Caco-2 (cell line): ENCODE measurements at regions not wholly inside any gene's neighbourhood (a gene's known extent, or its start where the extent isn't known, plus 50 kb on each side); places are given as distances from the start of the nearest gene placed in this dataset.

Experiments
- BruUV-seq: library from RNA; stranded (reverse); fragments of 400-500 nt; replicated peaks from 2 replicates; lab custom pipeline; 2021; lab: Mats Ljungman, UMichigan
- CTCF ChIA-PET: fragments of 300-600 bp; sonication (Branson Sonifier 250); formaldehyde crosslinking; loops from one replicate; lab custom pipeline; 2022; ENCODE audit warnings: antibody characterized with exemption; lab: Charles Lee
- POLR2A ChIA-PET: fragments of 300-600 bp; sonication (Branson Sonifier 250); formaldehyde crosslinking; loops from one replicate; lab custom pipeline; 2022; ENCODE audit warnings: antibody characterized with exemption; lab: Charles Lee
- DNase-seq, 2 experiments: peaks; one replicate each; pipeline versions ENCODE4 v3.0.0 to v3.0.0-alpha.2; 2020 to 2022
- H3K27me3 ChIP-seq: replicated peaks from 2 replicates; pipeline ENCODE4 v1.6.0; 2011; ENCODE audit warnings: low read length; ENCODE audit not compliant: control insufficient read depth, insufficient read depth
- H3K36me3 ChIP-seq: 2 replicates; pipeline ENCODE4 v1.5.1; 2011; ENCODE audit warnings: low read length; ENCODE audit not compliant: control insufficient read depth, insufficient read depth
- H3K4me1 ChIP-seq: fragments of 250-450 bp; sonication (Bioruptor Pico); 2 replicates; pipeline ENCODE4 v1.5.1; 2020; ENCODE audit warnings: mild to moderate bottlenecking
- H3K4me3 ChIP-seq: 2 replicates; pipeline ENCODE4 v1.5.1; 2011; ENCODE audit warnings: low read depth, mild to moderate bottlenecking, control low read depth, low read length
- H3K9me3 ChIP-seq: fragments of 250-450 bp; sonication (Bioruptor Pico); 2 replicates; pipeline ENCODE4 v1.5.1; 2020; ENCODE audit warnings: mild to moderate bottlenecking, moderate library complexity
- H3K27ac Mint-ChIP-seq: one replicate; pipeline ENCODE4 v1.8.0; 2022; ENCODE audit warnings: mixed read lengths; ENCODE audit not compliant: unreplicated experiment
- H3K27me3 Mint-ChIP-seq: one replicate; pipeline ENCODE4 v1.8.0; 2022; ENCODE audit warnings: mixed read lengths; ENCODE audit not compliant: insufficient read depth, unreplicated experiment
- H3K36me3 Mint-ChIP-seq: one replicate; pipeline ENCODE4 v1.8.0; 2022; ENCODE audit warnings: mild to moderate bottlenecking, mixed read lengths; ENCODE audit not compliant: insufficient read depth, unreplicated experiment
- H3K4me1 Mint-ChIP-seq: one replicate; pipeline ENCODE4 v1.8.0; 2022; ENCODE audit warnings: low read depth, mixed read lengths; ENCODE audit not compliant: unreplicated experiment
- H3K4me3 Mint-ChIP-seq: one replicate; pipeline ENCODE4 v1.8.0; 2022; ENCODE audit warnings: mild to moderate bottlenecking, moderate library complexity, mixed read lengths; ENCODE audit not compliant: unreplicated experiment
- H3K9me3 Mint-ChIP-seq: one replicate; pipeline ENCODE4 v1.8.0; 2022; ENCODE audit warnings: mixed read lengths; ENCODE audit not compliant: unreplicated experiment
- CTCF ChIP-seq, 2 experiments: fragments of 200-600 bp in 1 of 2; IDR thresholded peaks; 1 replicate in 1 of 2; 2 replicates in 1 of 2; pipeline versions ENCODE4 v1.5.1 to v1.8.0; 2011 to 2022; ENCODE audit warnings: antibody characterized with exemption in 1 of 2, control low read depth in 1 of 2, inconsistent platforms in 1 of 2, low read depth in 1 of 2, low read length in 1 of 2, mild to moderate bottlenecking in 1 of 2, moderate library complexity in 1 of 2; ENCODE audit not compliant: insufficient read depth in 1 of 2, severe bottlenecking in 1 of 2, unreplicated experiment in 1 of 2
- intact Hi-C: fragments of 100-400 bp; cut with micrococcal nuclease; formaldehyde crosslinking; loops from one replicate; pipeline ENCODE4 v1.10.0; 2022; ENCODE audit not compliant: unreplicated experiment

- Mint-ChIP-seq H3K36me3 (no peaks in the 10 kb centered on the region), H3K9me3 (no peaks in the 10 kb centered on the region)
- H3K27me3 ChIP-seq = no peaks in the 10 kb centered on the region
These were observed 255.0 kb downstream of the ICOS start for GRCh38 chr2:204191574-204191973.

GRCh38 chr2:204195498-204195897 is 258.9 kb downstream of the ICOS start:
- no peaks in the 10 kb centered on the region for H3K9me3 Mint-ChIP-seq
- intact Hi-C loops = no loop called here
- no peak overlapping the region for H3K4me3 Mint-ChIP-seq
- H3K27me3 ChIP-seq = no peaks in the 10 kb centered on the region
- TF ChIP-seq CTCF (IDR thresholded peaks at IDR 0.05; ENCODE audit: insufficient read depth in 1 of 2, low read depth in 1 of 2, low read length in 1 of 2, severe bottlenecking in 1 of 2, unreplicated experiment in 1 of 2) = no peak
- no peak overlapping the region for H3K27ac Mint-ChIP-seq
- H3K27me3 Mint-ChIP-seq = peaks cover 8% of the 10 kb centered on the region
- no peaks in the 10 kb centered on the region for H3K36me3 Mint-ChIP-seq
- H3K36me3 ChIP-seq = no peaks in the 10 kb centered on the region
- no peak overlapping the region for H3K4me3 ChIP-seq
- ChIA-PET POLR2A (no interaction called here), CTCF (no interaction called here)
- no peak for DNase-seq
- no peaks in the 10 kb centered on the region for H3K4me1 ChIP-seq
- H3K9me3 ChIP-seq = peaks cover 3% of the 10 kb centered on the region; the same call in 1 of the 2 replicates
- no TSS peak for BruUV-seq
- H3K4me1 Mint-ChIP-seq = no peaks in the 10 kb centered on the region

More at GRCh38 chr2:204191574-204191973, 255.0 kb downstream of the ICOS start:
- ChIA-PET POLR2A (no interaction called here), CTCF (interaction anchor here (0.5 to 0.9 kb wide), 2 partner anchors 11 to 50 kb away, joined by 3 read pairs; no protein-coding TSS in a partner anchor)
- H3K9me3 ChIP-seq = peaks cover 3% of the 10 kb centered on the region; the same call in 1 of the 2 replicates
- H3K4me3 ChIP-seq = no peak overlapping the region
- DNase-seq = no peak
- no peak overlapping the region for H3K27ac Mint-ChIP-seq
- H3K4me1 ChIP-seq = peaks cover 8% of the 10 kb centered on the region
- no peaks in the 10 kb centered on the region for H3K36me3 ChIP-seq
- intact Hi-C loops = no loop called here
- peaks cover 2% of the 10 kb centered on the region for H3K27me3 Mint-ChIP-seq
- no peak for TF ChIP-seq CTCF (IDR thresholded peaks at IDR 0.05; ENCODE audit: insufficient read depth in 1 of 2, low read depth in 1 of 2, low read length in 1 of 2, severe bottlenecking in 1 of 2, unreplicated experiment in 1 of 2)
- H3K4me3 Mint-ChIP-seq = no peak overlapping the region
- no TSS peak for BruUV-seq
- peaks cover 13% of the 10 kb centered on the region for H3K4me1 Mint-ChIP-seq

- no peak for TF ChIP-seq CTCF (IDR thresholded peaks at IDR 0.05; ENCODE audit: insufficient read depth in 1 of 2, low read depth in 1 of 2, low read length in 1 of 2, severe bottlenecking in 1 of 2, unreplicated experiment in 1 of 2)
- Mint-ChIP-seq H3K36me3 (no peaks in the 10 kb centered on the region), H3K4me3 (no peak overlapping the region), H3K4me1 (no peaks in the 10 kb centered on the region), H3K27ac (no peak overlapping the region), H3K27me3 (peaks cover 11% of the 10 kb centered on the region), H3K9me3 (no peaks in the 10 kb centered on the region)
- H3K27me3 ChIP-seq = no peaks in the 10 kb centered on the region
- no peak overlapping the region for H3K4me3 ChIP-seq
- CTCF ChIA-PET = no interaction called here
- no TSS peak for BruUV-seq
- DNase-seq = no peak
- intact Hi-C loops = no loop called here
- H3K36me3 ChIP-seq = no peaks in the 10 kb centered on the region
- peaks cover 3% of the 10 kb centered on the region; the same call in 1 of the 2 replicates for H3K9me3 ChIP-seq
- no peaks in the 10 kb centered on the region for H3K4me1 ChIP-seq
- POLR2A ChIA-PET = no interaction called here
These were observed 260.9 kb downstream of the ICOS start for GRCh38 chr2:204197336-204198005.
